ENCODE measurements at regions not wholly inside any gene's neighbourhood (a gene's known extent, or its start where the extent isn't known, plus 50 kb on each side); places are given as distances from the start of the nearest gene placed in this dataset.

GRCh38 chr12:58071994-58072393, 130.6 kb downstream of the ATP23 start:
- ChIA-PET CTCF (no interaction called here), RAD21 (ENCODE audit: low non-redundant PET in 1 of 2, low total read pairs in 2 of 2, uncharacterized antibody in 2 of 2, unreplicated experiment in 2 of 2) (no interaction called here), POLR2A (no interaction called here)
- Histone ChIP-seq H3K36me3 (ENCODE audit: control insufficient read depth in 1 of 2, insufficient read depth in 2 of 2, low read length in 2 of 2) (no peaks in the 10 kb centered on the region), H4K20me1 (ENCODE audit: insufficient read depth) (no peaks in the 10 kb centered on the region), H3K4me2 (ENCODE audit: low read length) (no peak overlapping the region), H3K9ac (ENCODE audit: low read length) (no peak overlapping the region), H3K27ac (ENCODE audit: low read depth, low read length) (no peak overlapping the region), H3K27me3 (ENCODE audit: insufficient read depth, low read length) (no peaks in the 10 kb centered on the region), H2AFZ (ENCODE audit: low read depth, low read length, poor library complexity, severe bottlenecking) (no peak overlapping the region), H3K4me1 (ENCODE audit: control insufficient read depth in 1 of 2, insufficient read depth in 2 of 2, low read length in 2 of 2) (no peaks in the 10 kb centered on the region; a peak in 1 of 4 replicates), H3K79me2 (ENCODE audit: insufficient read depth, low read length) (no peaks in the 10 kb centered on the region), H3K9me3 (ENCODE audit: control insufficient read depth in 1 of 2, insufficient read depth in 1 of 2, low read depth in 1 of 2, low read length in 2 of 2) (no peaks in the 10 kb centered on the region), H3K9me2 (ENCODE audit: insufficient read depth) (no peaks in the 10 kb centered on the region), H3K4me3 (replicated peaks in 1 of 2; ENCODE audit: low read depth in 1 of 2, low read length in 2 of 2) (no peak overlapping the region)
- DNase-seq (ENCODE audit: low read depth, low spot score): no peak
- TF ChIP-seq RAD21 (IDR thresholded peaks at IDR 0.05; ENCODE audit: low read depth) (no peak), JUND (IDR thresholded peaks at IDR 0.05) (no peak), FOSL1 (IDR thresholded peaks at IDR 0.05; ENCODE audit: low read depth) (no peak), REST (IDR thresholded peaks at IDR 0.05; ENCODE audit: low read depth) (no peak), YY1 (IDR thresholded peaks at IDR 0.05; ENCODE audit: extremely low read depth, insufficient replicate concordance, low read depth, low read length) (no peak), EZH2 (IDR thresholded peaks at IDR 0.05) (no peak), ZNF274 (IDR thresholded peaks at IDR 0.05; ENCODE audit: low read depth, low read length) (no peak), EZH2phosphoT487 (IDR thresholded peaks at IDR 0.05; ENCODE audit: borderline replicate concordance) (no peak), ZBTB33 (IDR thresholded peaks at IDR 0.05; ENCODE audit: extremely low read depth, insufficient replicate concordance, low read length) (no peak), SRF (IDR thresholded peaks at IDR 0.05; ENCODE audit: low read depth) (no peak), CEBPB (IDR thresholded peaks at IDR 0.05; ENCODE audit: low read depth) (no peak), SIN3A (IDR thresholded peaks at IDR 0.05; ENCODE audit: low read depth) (no peak)
- ATAC-seq: no peak
- intact Hi-C loops (cut with micrococcal nuclease): no loop called here
- BruUV-seq (replicated peaks): no TSS peak
